GM12875 (cell line): ENCODE measurements at regions not wholly inside any gene's neighbourhood (a gene's known extent, or its start where the extent isn't known, plus 50 kb on each side); places are given as distances from the start of the nearest gene placed in this dataset.

ENCODE experiments used
- H3K4me3 ChIP-seq: one replicate; pipeline ENCODE4 v1.5.1; 2011; ENCODE audit warnings: low read depth, low read length, control low read depth
- CTCF ChIP-seq: IDR thresholded peaks from 2 replicates; pipeline ENCODE4 v1.5.1; 2011; ENCODE audit warnings: low read depth, mild to moderate bottlenecking, control low read depth, inconsistent platforms, low read length, moderate library complexity, borderline replicate concordance; ENCODE audit not compliant: insufficient read depth

GRCh38 chr20:51158226-51158625 is 135.3 kb upstream of the KCNG1 start:
- no peak overlapping the region for H3K4me3 ChIP-seq
- no peak for TF ChIP-seq CTCF

DNA sequence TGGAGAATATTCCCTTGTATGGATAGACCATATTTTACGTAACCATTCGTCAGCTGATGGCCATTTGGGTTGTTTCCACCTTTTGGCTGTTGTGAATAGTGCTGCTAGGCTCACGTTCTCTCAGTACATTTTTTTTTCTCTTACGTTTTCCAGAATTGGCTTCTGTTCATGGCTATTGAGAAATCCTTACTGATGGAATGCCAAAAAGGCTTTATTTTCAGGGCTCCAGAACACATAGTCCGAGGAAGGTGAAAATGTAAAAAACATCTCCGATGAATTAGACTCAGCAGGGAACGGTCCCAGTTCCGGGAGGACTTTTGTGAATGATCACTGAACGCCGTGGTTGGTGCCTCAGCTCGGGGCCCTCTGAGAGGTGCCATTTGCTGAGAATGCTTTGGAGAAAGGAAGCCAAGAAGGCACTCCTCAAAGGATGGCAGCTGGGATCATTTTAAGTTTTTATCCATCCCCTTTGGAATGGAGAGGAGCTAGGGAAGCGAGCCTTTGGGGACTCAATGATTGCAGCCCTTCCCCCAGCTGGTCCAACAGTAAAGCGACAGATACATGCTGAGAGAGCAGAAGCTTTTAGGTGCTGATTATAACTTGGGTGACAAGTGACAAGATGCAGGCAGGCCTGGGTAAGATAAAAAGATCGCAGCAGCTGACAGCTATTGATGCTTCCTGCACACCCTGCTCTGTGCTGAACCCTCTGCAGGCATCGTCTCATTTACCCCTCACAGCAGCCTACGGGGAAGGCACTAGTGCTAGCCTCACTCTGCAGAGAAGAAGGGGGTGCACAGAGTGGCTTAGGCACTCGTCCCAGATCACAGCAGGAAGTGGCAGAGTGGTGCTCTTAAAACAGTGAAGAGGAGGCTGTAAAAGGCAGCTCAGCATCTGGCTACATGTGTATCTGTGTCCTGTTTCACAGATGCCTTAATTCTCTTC is 133.4 kb upstream of the KCNG1 start:
- no peak for TF ChIP-seq CTCF
- no peak overlapping the region for H3K4me3 ChIP-seq

GRCh38 chr20:51154708-51155690 is 132.1 kb upstream of the KCNG1 start:
- no peak for TF ChIP-seq CTCF
- H3K4me3 ChIP-seq, result no peak overlapping the region

GRCh38 chr20:51153867-51154707 is 131.2 kb upstream of the KCNG1 start:
- no peak for TF ChIP-seq CTCF
- no peak overlapping the region for H3K4me3 ChIP-seq

DNA sequence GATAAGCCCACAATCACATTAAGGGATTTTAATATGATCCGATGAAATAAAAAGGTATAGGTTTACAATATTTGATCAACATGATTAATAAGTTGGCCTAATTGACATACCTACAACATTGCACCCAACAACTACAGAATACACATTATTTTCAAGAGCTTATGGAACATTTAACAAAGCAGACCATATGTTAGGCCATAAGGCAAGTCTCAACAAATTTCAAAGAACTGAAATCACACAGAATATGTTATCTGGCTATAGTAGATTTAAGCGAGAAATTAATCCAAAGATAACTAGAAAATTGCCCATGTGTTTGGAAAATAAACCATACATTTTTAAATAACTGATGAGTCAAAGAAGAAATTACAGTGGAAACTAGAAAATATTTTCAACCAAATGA is 126.0 kb upstream of the KCNG1 start:
- H3K4me3 ChIP-seq, result no peak overlapping the region
- no peak for TF ChIP-seq CTCF

- no peak overlapping the region for H3K4me3 ChIP-seq
- TF ChIP-seq CTCF, result no peak
These were observed 121.6 kb upstream of the KCNG1 start for GRCh38 chr20:51144476-51144875.
